ENCODE measurements at regions not wholly inside any gene's neighbourhood (a gene's known extent, or its start where the extent isn't known, plus 50 kb on each side); places are given as distances from the start of the nearest gene placed in this dataset.

DNA sequence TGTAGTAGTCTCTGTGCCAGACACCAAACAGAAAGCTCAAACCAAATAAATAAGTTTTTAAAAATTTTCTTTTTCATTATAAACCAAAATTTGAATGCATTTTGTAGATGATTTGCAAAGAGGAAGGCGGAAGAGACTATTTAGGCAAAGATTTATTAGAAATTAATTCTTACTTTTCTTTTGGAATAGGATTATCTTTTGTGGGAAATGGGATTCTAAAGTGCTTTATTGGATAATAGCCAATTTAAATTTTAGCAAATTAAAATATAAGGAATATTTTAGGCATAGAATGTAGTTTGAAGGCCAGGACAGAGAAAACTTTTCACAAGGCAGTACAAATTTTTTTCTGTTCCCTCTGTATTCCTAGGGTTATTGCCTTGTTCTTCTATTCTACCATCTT, 311.4 kb upstream of the ITGA1 start:
- TF ChIP-seq POLR2AphosphoS5 (IDR thresholded peaks at IDR 0.05; ENCODE audit: borderline replicate concordance, low read depth, low read length) (no peak), EZH2 (IDR thresholded peaks at IDR 0.05) (no peak)

Data from SK-N-MC (cell line).